ENCODE measurements at regions not wholly inside any gene's neighbourhood (a gene's known extent, or its start where the extent isn't known, plus 50 kb on each side); places are given as distances from the start of the nearest gene placed in this dataset.
"Not testable (repeated sequence)": the region's sequence is repeated elsewhere in the genome, so short reads cannot be mapped to it uniquely, and the experiment has no call there.

- H3K4me3 ChIP-seq (ENCODE audit: low read depth, low read length), result no peak overlapping the region
- no peak for TF ChIP-seq CTCF (IDR thresholded peaks at IDR 0.05; ENCODE audit: low read depth, low read length)
- TF ChIP-seq POLR2A (IDR thresholded peaks at IDR 0.05; ENCODE audit: extremely low read depth, insufficient read length), result no peak
- TF ChIP-seq MYC (IDR thresholded peaks at IDR 0.05; ENCODE audit: low read depth, low read length), result no peak
- TF ChIP-seq, protein P1, sequence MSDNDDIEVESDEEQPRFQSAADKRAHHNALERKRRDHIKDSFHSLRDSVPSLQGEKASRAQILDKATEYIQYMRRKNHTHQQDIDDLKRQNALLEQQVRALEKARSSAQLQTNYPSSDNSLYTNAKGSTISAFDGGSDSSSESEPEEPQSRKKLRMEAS (IDR thresholded peaks at IDR 0.05; ENCODE audit: low read depth, low read length), result no peak
- DNase-seq (ENCODE audit: low read depth), result no peak
These were observed 121.6 kb upstream of the ECI2 start for GRCh38 chr6:4256969-4257368.

DNA sequence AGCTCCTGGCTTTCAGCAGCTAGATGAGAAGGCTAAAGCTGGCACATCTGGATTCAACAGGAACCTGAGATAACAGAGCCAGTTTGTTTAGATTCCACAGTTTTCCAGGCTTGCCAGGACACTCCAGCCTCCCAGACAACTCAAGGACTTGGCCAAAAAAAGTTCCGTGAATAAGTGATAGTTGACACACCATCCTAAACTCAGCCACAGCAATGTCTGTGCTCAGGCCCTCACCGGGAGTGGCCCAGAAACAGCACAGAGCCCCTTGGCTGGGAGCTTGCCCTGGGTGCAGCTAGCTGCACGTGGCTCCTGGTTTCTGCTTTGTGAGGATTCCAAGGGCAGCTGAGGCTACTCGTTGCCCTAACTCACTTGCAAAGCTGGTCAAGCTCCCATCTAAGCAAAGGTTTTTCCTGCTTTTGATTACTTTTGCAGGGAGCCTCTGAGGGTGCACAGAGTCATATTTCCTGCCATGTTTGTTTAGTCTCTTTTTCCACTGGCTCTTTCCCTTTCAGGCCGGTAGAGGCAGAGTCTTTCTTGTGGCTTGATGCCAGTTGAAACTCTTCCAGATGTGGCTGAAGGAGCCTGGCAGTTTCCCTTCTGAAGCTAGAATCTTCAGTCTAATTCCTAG, 118.3 kb upstream of the ECI2 start:
- DNase-seq (ENCODE audit: low read depth), result no peak
- TF ChIP-seq MYC (IDR thresholded peaks at IDR 0.05; ENCODE audit: low read depth, low read length) (no peak), POLR2A (IDR thresholded peaks at IDR 0.05; ENCODE audit: extremely low read depth, insufficient read length) (no peak), CTCF (IDR thresholded peaks at IDR 0.05; ENCODE audit: low read depth, low read length) (no peak)
- TF ChIP-seq, protein P1 (IDR thresholded peaks at IDR 0.05; ENCODE audit: low read depth, low read length), result no peak
- H3K4me3 ChIP-seq (ENCODE audit: low read depth, low read length), result no peak overlapping the region

DNA sequence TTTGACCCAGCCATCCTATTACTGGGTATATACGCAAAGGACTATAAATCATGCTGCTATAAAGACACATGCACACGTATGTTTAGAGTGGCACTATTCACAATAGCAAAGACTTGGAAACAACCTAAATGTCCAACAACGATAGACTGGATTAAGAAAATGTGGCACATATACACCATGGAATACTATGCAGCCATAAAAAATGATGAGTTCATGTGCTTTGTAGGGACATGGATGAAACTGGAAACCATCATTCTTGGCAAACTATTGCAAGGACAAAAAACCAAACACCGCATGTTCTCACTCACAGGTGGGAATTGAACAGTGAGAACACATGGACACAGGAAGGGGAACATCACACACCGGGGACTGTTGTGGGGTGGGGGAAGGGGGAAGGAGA, 117.1 kb upstream of the ECI2 start:
- DNase-seq (ENCODE audit: low read depth), result not testable (repeated sequence)

GRCh38 chr6:4250645-4251044, 115.3 kb upstream of the ECI2 start:
- no peak for TF ChIP-seq CTCF (IDR thresholded peaks at IDR 0.05; ENCODE audit: low read depth, low read length)
- TF ChIP-seq, protein P1 (IDR thresholded peaks at IDR 0.05; ENCODE audit: low read depth, low read length), result no peak
- TF ChIP-seq POLR2A (IDR thresholded peaks at IDR 0.05; ENCODE audit: extremely low read depth, insufficient read length), result no peak
- no peak for TF ChIP-seq MYC (IDR thresholded peaks at IDR 0.05; ENCODE audit: low read depth, low read length)
- no peak for DNase-seq (ENCODE audit: low read depth)
- no peak overlapping the region for H3K4me3 ChIP-seq (ENCODE audit: low read depth, low read length)

More for the DNA sequence above, 117.1 kb upstream of the ECI2 start:
- not testable (repeated sequence) for H3K4me3 ChIP-seq (ENCODE audit: low read depth, low read length)

GRCh38 chr6:4243832-4244231, 108.5 kb upstream of the ECI2 start:
- H3K4me3 ChIP-seq (ENCODE audit: low read depth, low read length); DNase-seq (ENCODE audit: low read depth): not testable (repeated sequence)

GRCh38 chr6:4243237-4243636, 107.9 kb upstream of the ECI2 start:
- H3K4me3 ChIP-seq (ENCODE audit: low read depth, low read length), result no peak overlapping the region
- TF ChIP-seq, protein P1 (IDR thresholded peaks at IDR 0.05; ENCODE audit: low read depth, low read length), result no peak
- TF ChIP-seq CTCF (IDR thresholded peaks at IDR 0.05; ENCODE audit: low read depth, low read length), result no peak
- no peak for TF ChIP-seq MYC (IDR thresholded peaks at IDR 0.05; ENCODE audit: low read depth, low read length)
- TF ChIP-seq POLR2A (IDR thresholded peaks at IDR 0.05; ENCODE audit: extremely low read depth, insufficient read length), result no peak
- no peak for DNase-seq (ENCODE audit: low read depth)

DNA sequence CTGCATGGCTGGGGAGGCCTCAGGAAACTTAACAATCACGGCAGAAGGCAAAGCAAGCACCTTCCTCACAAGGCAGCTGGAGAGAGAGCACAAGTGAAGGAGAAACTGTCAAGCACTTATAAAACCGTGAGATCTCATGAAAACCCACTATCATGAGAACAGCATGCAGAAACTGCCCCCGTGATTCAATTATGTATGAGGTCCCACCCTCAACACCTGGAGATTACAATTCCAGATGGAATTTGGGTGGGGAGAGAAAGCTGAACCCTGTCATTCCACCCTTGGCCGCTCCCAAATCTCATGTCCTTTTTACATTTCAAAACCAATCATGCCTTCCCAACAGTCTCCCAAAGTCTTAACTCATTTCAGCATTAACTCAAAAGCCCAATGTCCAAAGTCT, 107.2 kb upstream of the ECI2 start:
- H3K4me3 ChIP-seq (ENCODE audit: low read depth, low read length), result no peak overlapping the region
- DNase-seq (ENCODE audit: low read depth), result no peak
- no peak for TF ChIP-seq MYC (IDR thresholded peaks at IDR 0.05; ENCODE audit: low read depth, low read length)
- no peak for TF ChIP-seq POLR2A (IDR thresholded peaks at IDR 0.05; ENCODE audit: extremely low read depth, insufficient read length)
- TF ChIP-seq CTCF (IDR thresholded peaks at IDR 0.05; ENCODE audit: low read depth, low read length), result no peak
- TF ChIP-seq, protein P1 (IDR thresholded peaks at IDR 0.05; ENCODE audit: low read depth, low read length), result no peak
